ENCODE measurements at regions not wholly inside any gene's neighbourhood (a gene's known extent, or its start where the extent isn't known, plus 50 kb on each side); places are given as distances from the start of the nearest gene placed in this dataset.

- intact Hi-C loops (cut with DNase I; ENCODE audit: low total_unique reads), result no loop called here
Observed at GRCh38 chr14:36405589-36406274, 85.3 kb upstream of the MBIP start.

DNA sequence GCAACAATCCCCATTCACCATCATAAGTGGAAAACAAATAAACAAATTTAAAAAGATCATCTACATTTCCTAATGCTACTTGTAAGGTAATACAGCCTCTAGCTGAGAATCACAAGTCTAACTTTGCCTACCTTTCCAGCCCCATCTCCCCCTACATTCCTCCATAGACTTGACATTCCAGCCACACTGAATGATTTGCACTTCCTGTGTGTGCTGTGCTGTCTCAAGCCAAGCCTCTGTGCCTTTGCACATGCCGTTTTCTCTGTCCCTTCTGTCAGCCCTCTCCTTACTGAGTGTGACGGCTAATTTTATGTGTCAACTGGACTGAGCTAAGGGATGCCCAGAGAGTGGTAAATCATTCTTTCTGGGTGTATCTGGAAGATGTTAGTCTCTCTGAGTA lies 82.4 kb upstream of the MBIP start:
- WGBS, 2 donors, result 62 to 70% methylated on average over 2 of the region's 2 CpGs
- intact Hi-C loops (cut with DNase I; ENCODE audit: low total_unique reads), result no loop called here
- H3K27ac ChIP-seq, result no peak overlapping the region
- no peak for DNase-seq
- TF ChIP-seq, protein P1, sequence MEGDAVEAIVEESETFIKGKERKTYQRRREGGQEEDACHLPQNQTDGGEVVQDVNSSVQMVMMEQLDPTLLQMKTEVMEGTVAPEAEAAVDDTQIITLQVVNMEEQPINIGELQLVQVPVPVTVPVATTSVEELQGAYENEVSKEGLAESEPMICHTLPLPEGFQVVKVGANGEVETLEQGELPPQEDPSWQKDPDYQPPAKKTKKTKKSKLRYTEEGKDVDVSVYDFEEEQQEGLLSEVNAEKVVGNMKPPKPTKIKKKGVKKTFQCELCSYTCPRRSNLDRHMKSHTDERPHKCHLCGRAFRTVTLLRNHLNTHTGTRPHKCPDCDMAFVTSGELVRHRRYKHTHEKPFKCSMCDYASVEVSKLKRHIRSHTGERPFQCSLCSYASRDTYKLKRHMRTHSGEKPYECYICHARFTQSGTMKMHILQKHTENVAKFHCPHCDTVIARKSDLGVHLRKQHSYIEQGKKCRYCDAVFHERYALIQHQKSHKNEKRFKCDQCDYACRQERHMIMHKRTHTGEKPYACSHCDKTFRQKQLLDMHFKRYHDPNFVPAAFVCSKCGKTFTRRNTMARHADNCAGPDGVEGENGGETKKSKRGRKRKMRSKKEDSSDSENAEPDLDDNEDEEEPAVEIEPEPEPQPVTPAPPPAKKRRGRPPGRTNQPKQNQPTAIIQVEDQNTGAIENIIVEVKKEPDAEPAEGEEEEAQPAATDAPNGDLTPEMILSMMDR (IDR thresholded peaks at IDR 0.05), result no peak
- no peak for TF ChIP-seq POLR2A (IDR thresholded peaks at IDR 0.05)
- no peaks in the 10 kb centered on the region for H3K36me3 ChIP-seq (ENCODE audit: low read depth, missing control alignments)
- no peak overlapping the region for H3K4me3 ChIP-seq
- no peaks in the 10 kb centered on the region for H3K4me1 ChIP-seq
- no peaks in the 10 kb centered on the region for H3K9me3 ChIP-seq
- no peaks in the 10 kb centered on the region for H3K27me3 ChIP-seq

More at GRCh38 chr14:36405589-36406274, 85.3 kb upstream of the MBIP start:
- Histone ChIP-seq H3K27me3 (no peaks in the 10 kb centered on the region), H3K36me3 (ENCODE audit: low read depth, missing control alignments) (no peaks in the 10 kb centered on the region), H3K4me1 (no peaks in the 10 kb centered on the region), H3K9me3 (no peaks in the 10 kb centered on the region), H3K4me3 (no peak overlapping the region), H3K27ac (no peak overlapping the region)
- no peak for DNase-seq
- WGBS, 2 donors, result 88 to 96% methylated on average over 1 of the region's 1 CpG
- TF ChIP-seq POLR2A (IDR thresholded peaks at IDR 0.05), result no peak
- TF ChIP-seq, protein P1 (IDR thresholded peaks at IDR 0.05), result no peak

GRCh38 chr14:36398463-36399291 lies 78.2 kb upstream of the MBIP start:
- Histone ChIP-seq H3K27ac (no peak overlapping the region), H3K36me3 (ENCODE audit: low read depth, missing control alignments) (no peaks in the 10 kb centered on the region), H3K4me3 (no peak overlapping the region), H3K4me1 (no peaks in the 10 kb centered on the region), H3K9me3 (no peaks in the 10 kb centered on the region), H3K27me3 (no peaks in the 10 kb centered on the region)
- TF ChIP-seq, protein P1 (IDR thresholded peaks at IDR 0.05), result no peak
- TF ChIP-seq POLR2A (IDR thresholded peaks at IDR 0.05), result no peak
- no peak for DNase-seq
- WGBS, 2 donors, result 83 to 88% methylated on average over 5 of the region's 5 CpGs
- intact Hi-C loops (cut with DNase I; ENCODE audit: low total_unique reads), result no loop called here

DNA sequence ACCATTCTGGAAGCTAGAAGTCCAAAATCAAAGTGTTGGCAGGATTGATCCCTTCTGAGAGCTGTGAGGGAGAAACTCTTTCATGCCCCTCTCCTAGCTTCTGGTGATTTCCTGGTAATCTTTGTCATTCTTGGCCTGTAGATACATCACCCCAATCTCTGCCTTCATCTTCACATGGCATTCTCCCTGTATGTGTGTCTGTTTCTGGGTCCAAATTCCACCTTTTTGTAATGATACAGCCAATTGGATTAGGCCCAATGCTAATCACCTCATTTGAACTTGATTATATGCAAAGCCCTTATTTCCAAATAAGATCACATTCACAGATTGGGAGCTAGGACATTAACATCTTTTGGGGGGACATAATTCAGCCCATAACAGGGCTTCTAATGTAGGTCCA lies 76.9 kb upstream of the MBIP start:
- TF ChIP-seq, protein P1 (IDR thresholded peaks at IDR 0.05), result no peak
- TF ChIP-seq POLR2A (IDR thresholded peaks at IDR 0.05), result no peak
- intact Hi-C loops (cut with DNase I; ENCODE audit: low total_unique reads), result no loop called here

More for the DNA sequence above, 76.9 kb upstream of the MBIP start:
- Histone ChIP-seq H3K9me3 (no peaks in the 10 kb centered on the region), H3K4me3 (no peak overlapping the region), H3K27ac (no peak overlapping the region), H3K27me3 (no peaks in the 10 kb centered on the region), H3K36me3 (ENCODE audit: low read depth, missing control alignments) (no peaks in the 10 kb centered on the region), H3K4me1 (no peaks in the 10 kb centered on the region)
- no peak for DNase-seq

All from testis (tissue), 2 donors.